D721Med (cell line): ENCODE measurements at regions not wholly inside any gene's neighbourhood (a gene's known extent, or its start where the extent isn't known, plus 50 kb on each side); places are given as distances from the start of the nearest gene placed in this dataset.
"Not testable (repeated sequence)": the region's sequence is repeated elsewhere in the genome, so short reads cannot be mapped to it uniquely, and the experiment has no call there.

ENCODE experiments used
- DNase-seq: peaks from one replicate; pipeline ENCODE4 v3.0.0; 2011; ENCODE audit warnings: low spot score; ENCODE audit not compliant: insufficient read length
- FAIRE-seq: peaks from 2 replicates; lab custom pipeline; 2011; peaks lifted over from hg19 to GRCh38; lab: Jason Lieb, UNC
- CTCF ChIP-seq: IDR thresholded peaks from 2 replicates; pipeline ENCODE4 v1.5.1; 2012; ENCODE audit warnings: mild to moderate bottlenecking, control low read depth; ENCODE audit not compliant: insufficient read depth; ENCODE audit errors: missing control alignments

GRCh38 chr17:18546514-18547398 lies 70.2 kb downstream of the LGALS9C start:
- DNase-seq, FAIRE-seq: not testable (repeated sequence)

DNA sequence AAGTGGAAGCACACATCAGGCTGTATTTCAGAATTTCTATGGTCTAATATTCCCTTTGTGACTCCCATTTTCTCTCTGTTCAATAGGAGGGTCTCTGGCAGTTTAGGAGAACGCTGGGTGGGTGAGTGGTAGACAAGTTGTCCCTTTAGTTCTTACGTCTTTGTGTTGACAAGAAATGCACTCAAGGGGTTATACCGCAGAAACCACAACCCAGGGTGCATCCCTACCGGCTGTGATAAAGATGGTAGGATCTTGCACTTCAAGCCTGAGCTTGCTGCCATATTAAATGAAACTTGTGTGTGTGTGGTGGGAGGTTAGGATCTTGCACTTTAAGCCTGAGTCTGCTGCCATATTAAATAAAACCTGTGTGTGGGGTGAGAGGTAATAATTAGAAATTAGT lies 80.5 kb downstream of the LGALS9C start:
- DNase-seq, FAIRE-seq: not testable (repeated sequence)

- not testable (repeated sequence) for FAIRE-seq, DNase-seq
Observed at GRCh38 chr17:18563381-18564098, 80.7 kb downstream of the TBC1D28 start.

- TF ChIP-seq CTCF: peak; percentile 32
- DNase-seq, FAIRE-seq: not testable (repeated sequence)
Observed at GRCh38 chr17:18564099-18564448, 80.1 kb downstream of the TBC1D28 start.

DNA sequence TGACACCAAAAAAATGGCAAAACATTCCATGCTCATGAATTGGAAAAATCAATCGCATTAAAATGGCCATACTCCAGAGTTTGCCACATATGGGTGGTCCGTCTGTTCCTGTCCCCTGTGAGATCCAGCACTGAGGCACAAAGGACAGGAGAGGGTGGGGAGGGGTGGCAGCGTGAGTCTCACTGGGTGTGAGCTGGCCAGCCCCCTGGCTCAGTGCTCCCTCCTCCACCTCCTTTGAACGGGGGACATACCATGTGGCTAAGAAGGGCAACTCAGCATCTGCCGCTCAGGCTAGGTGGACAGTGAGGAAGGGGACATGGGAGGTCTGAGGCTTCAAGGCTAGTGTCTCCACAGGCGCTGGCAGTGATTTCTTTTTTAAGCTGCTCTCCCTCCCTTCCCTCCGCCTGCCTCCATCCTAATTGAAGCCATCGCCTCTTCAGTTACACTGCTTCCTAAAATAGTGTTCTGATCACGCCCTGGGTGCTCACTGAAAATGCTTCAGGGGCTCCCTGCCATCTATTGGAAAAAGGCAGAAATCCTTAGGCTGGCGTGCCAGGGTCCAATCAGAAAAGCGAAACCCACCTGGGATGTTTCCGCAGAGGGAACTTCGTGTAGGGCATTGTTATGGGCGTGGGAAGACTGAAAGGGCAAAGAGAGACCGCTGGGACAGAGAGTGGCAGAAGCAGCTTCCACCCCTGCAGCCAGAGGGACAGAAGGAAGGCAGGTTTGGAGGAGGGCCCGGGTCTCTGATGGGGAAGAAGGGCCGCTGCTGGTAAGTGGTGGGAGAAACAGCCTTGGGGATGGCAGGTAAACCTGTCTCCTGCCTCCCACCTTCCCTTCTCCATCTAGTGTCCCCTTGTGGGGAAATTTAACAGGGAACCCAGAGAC lies 75.8 kb downstream of the TBC1D28 start:
- DNase-seq, FAIRE-seq: not testable (repeated sequence)

GRCh38 chr17:18569489-18569913 lies 74.7 kb downstream of the TBC1D28 start:
- peak; percentile 4 for DNase-seq
- peak; percentile 55 for FAIRE-seq

- DNase-seq, FAIRE-seq: not testable (repeated sequence)
Observed at GRCh38 chr17:18572536-18572935, 71.7 kb downstream of the TBC1D28 start.

DNA sequence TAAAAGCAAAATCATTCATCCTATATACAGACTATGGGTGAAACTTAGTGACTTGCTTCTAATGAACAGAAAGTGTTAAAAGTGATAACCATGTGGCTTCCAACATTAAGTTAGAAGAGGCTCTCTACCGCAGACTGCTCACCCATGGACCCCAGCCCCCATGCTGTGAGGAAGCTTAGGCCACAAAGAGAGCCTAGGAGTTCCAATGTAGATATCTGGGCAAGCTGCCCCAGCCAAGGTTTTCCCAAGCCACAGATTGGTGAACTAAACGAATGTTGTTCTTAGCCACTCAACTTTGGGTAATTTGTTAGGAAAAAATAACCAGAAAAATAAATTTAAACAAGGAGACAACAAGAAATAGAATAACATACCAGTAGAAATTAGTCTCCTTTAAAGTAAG lies 70.1 kb downstream of the TBC1D28 start:
- not testable (repeated sequence) for FAIRE-seq, DNase-seq
